Keratinocyte (primary cell): ENCODE measurements at regions not wholly inside any gene's neighbourhood (a gene's known extent, or its start where the extent isn't known, plus 50 kb on each side); places are given as distances from the start of the nearest gene placed in this dataset.

Experiments used
- CTCF ChIP-seq, 3 experiments: IDR thresholded peaks in 1 of 3; conservative IDR thresholded peaks in 1 of 3; optimal IDR thresholded peaks in 1 of 3; 2 replicates in 2 of 3; 3 replicates in 1 of 3; pipeline versions ENCODE3 to v1.5.1; 2011; ENCODE audit warnings: low read length in 3 of 3, mild to moderate bottlenecking in 3 of 3, moderate library complexity in 2 of 3, control low read depth in 1 of 3, inconsistent platforms in 1 of 3; ENCODE audit not compliant: insufficient read depth in 2 of 3; ENCODE audit errors: extremely low read depth in 1 of 3
- EZH2 ChIP-seq: IDR thresholded peaks from one replicate; pipeline ENCODE4 v1.6.1; 2012; ENCODE audit warnings: inconsistent platforms, mild to moderate bottlenecking, low read length, moderate library complexity

GRCh38 chr3:189121092-189121491, 50.7 kb upstream of the TPRG1 start:
- TF ChIP-seq CTCF (optimal IDR thresholded peaks at IDR 0.05 in 1 of 3, IDR thresholded peaks at IDR 0.05 in 1 of 3, conservative IDR thresholded peaks at IDR 0.05 in 1 of 3; ENCODE audit: extremely low read depth in 1 of 3, insufficient read depth in 2 of 3, low read length in 3 of 3) (no peak), EZH2 (no peak)
